Thyroid gland (tissue), 4 donors: ENCODE measurements at regions not wholly inside any gene's neighbourhood (a gene's known extent, or its start where the extent isn't known, plus 50 kb on each side); places are given as distances from the start of the nearest gene placed in this dataset.

Experiments used
- CTCF ChIP-seq, 6 experiments: fragments of 200-600 bp in 3 of 6; fragments of 450-650 bp in 3 of 6; sonication (generic) in 3 of 6; IDR thresholded peaks; one replicate each; pipeline ENCODE4 v1.5.1; 2016 to 2019; ENCODE audit warnings: antibody characterized with exemption in 6 of 6, mild to moderate bottlenecking in 2 of 6, inconsistent platforms in 1 of 6, moderate library complexity in 1 of 6
- POLR2A ChIP-seq, 2 donors: fragments of 450-650 bp; IDR thresholded peaks; one replicate each; pipeline ENCODE4 v1.6.1; 2017; ENCODE audit warnings: antibody characterized with exemption in 2 of 2, mild to moderate bottlenecking in 2 of 2, moderate library complexity in 1 of 2

GRCh38 chr6:40932953-40933352 is 106.1 kb downstream of the UNC5CL start:
- TF ChIP-seq CTCF (IDR thresholded peaks at IDR 0.05) (no peak), POLR2A (IDR thresholded peaks at IDR 0.05) (no peak)
